ENCODE measurements at regions not wholly inside any gene's neighbourhood (a gene's known extent, or its start where the extent isn't known, plus 50 kb on each side); places are given as distances from the start of the nearest gene placed in this dataset.

DNA sequence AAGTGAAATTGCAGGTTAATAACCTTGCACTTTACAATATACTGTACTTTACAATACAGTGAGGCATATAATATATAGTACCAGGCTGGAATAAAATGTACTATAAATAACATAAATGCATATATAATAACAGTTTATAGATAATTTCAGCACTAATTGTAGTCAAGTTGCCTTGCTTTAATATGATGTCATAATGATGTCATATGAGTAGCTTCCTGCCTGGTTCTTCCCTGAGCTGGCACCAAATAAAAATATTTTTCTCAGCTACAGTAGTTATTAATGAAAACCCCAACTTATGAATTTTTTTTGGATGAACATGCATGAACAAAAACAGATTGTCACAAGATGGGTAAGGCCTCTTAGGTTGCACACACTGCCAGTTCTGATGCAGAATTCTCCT, 816.7 kb downstream of the XPNPEP1 start:
- H3K36me3 ChIP-seq (ENCODE audit: insufficient read depth, low read length), result no peaks in the 10 kb centered on the region
- H3K27ac ChIP-seq (ENCODE audit: low read depth, low read length, poor library complexity, severe bottlenecking), result no peak overlapping the region
- H3K4me3 ChIP-seq (ENCODE audit: low read depth, low read length, poor library complexity, severe bottlenecking), result no peak overlapping the region
- H3K79me2 ChIP-seq (ENCODE audit: insufficient read depth, low read length), result no peaks in the 10 kb centered on the region
- H3K4me1 ChIP-seq (ENCODE audit: insufficient read depth, low read length, severe bottlenecking), result no peaks in the 10 kb centered on the region
- H3K9ac ChIP-seq (ENCODE audit: low read length), result no peak overlapping the region
- TF ChIP-seq EZH2 (IDR thresholded peaks at IDR 0.05; ENCODE audit: borderline replicate concordance, low read length) (no peak), CTCF (IDR thresholded peaks at IDR 0.05; ENCODE audit: low read length) (no peak)
- H3K9me2 ChIP-seq (ENCODE audit: low read depth, low read length), result no peaks in the 10 kb centered on the region
- no peak overlapping the region for H3K4me2 ChIP-seq (ENCODE audit: low read length)
- no peaks in the 10 kb centered on the region for H3K27me3 ChIP-seq (ENCODE audit: insufficient read depth, low read length)
- H2AFZ ChIP-seq (ENCODE audit: low read length), result no peak overlapping the region
- H3K9me3 ChIP-seq (ENCODE audit: low read length), result no peaks in the 10 kb centered on the region
- no peaks in the 10 kb centered on the region for H3F3A ChIP-seq (ENCODE audit: insufficient read depth, low read length)
- H4K20me1 ChIP-seq (ENCODE audit: insufficient read depth, low read length), result no peaks in the 10 kb centered on the region

DNA sequence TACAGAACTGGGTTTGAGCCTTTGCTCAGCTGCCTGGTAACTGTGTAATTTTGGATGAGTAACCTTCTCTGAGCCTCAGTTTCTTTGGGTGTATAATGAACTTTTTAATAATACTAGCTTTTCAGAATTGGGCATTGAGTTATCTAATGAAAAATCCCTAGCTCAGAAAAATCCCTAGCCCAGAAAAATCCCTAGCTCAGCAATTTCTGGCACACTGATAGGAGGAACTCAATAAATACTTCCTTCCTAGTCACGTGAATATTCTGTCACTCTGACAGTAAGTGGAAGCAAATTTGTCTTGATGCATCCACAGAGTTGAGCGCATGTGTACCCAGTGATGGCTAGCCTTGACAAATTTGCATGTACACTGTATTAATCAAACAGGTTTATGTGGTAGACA, 817.6 kb downstream of the XPNPEP1 start:
- no peak overlapping the region for H2AFZ ChIP-seq (ENCODE audit: low read length)
- no peak overlapping the region for H3K4me2 ChIP-seq (ENCODE audit: low read length)
- H3K9ac ChIP-seq (ENCODE audit: low read length), result no peak overlapping the region
- H3K4me3 ChIP-seq (ENCODE audit: low read depth, low read length, poor library complexity, severe bottlenecking), result no peak overlapping the region
- H4K20me1 ChIP-seq (ENCODE audit: insufficient read depth, low read length), result no peaks in the 10 kb centered on the region
- no peaks in the 10 kb centered on the region for H3K27me3 ChIP-seq (ENCODE audit: insufficient read depth, low read length)
- no peaks in the 10 kb centered on the region for H3K9me2 ChIP-seq (ENCODE audit: low read depth, low read length)
- no peak overlapping the region for H3K27ac ChIP-seq (ENCODE audit: low read depth, low read length, poor library complexity, severe bottlenecking)
- H3K79me2 ChIP-seq (ENCODE audit: insufficient read depth, low read length), result no peaks in the 10 kb centered on the region
- no peaks in the 10 kb centered on the region for H3F3A ChIP-seq (ENCODE audit: insufficient read depth, low read length)
- H3K4me1 ChIP-seq (ENCODE audit: insufficient read depth, low read length, severe bottlenecking), result no peaks in the 10 kb centered on the region
- H3K9me3 ChIP-seq (ENCODE audit: low read length), result no peaks in the 10 kb centered on the region
- no peaks in the 10 kb centered on the region for H3K36me3 ChIP-seq (ENCODE audit: insufficient read depth, low read length)
- TF ChIP-seq CTCF (IDR thresholded peaks at IDR 0.05; ENCODE audit: low read length), result no peak
- no peak for TF ChIP-seq EZH2 (IDR thresholded peaks at IDR 0.05; ENCODE audit: borderline replicate concordance, low read length)

- Histone ChIP-seq H2AFZ (ENCODE audit: low read length) (no peak overlapping the region), H3K27ac (ENCODE audit: low read depth, low read length, poor library complexity, severe bottlenecking) (no peak overlapping the region), H3K9ac (ENCODE audit: low read length) (no peak overlapping the region), H3K4me2 (ENCODE audit: low read length) (no peak overlapping the region), H3K4me1 (ENCODE audit: insufficient read depth, low read length, severe bottlenecking) (no peaks in the 10 kb centered on the region), H3K36me3 (ENCODE audit: insufficient read depth, low read length) (no peaks in the 10 kb centered on the region), H3K79me2 (ENCODE audit: insufficient read depth, low read length) (no peaks in the 10 kb centered on the region), H4K20me1 (ENCODE audit: insufficient read depth, low read length) (no peaks in the 10 kb centered on the region), H3K9me3 (ENCODE audit: low read length) (no peaks in the 10 kb centered on the region), H3F3A (ENCODE audit: insufficient read depth, low read length) (no peaks in the 10 kb centered on the region), H3K27me3 (ENCODE audit: insufficient read depth, low read length) (no peaks in the 10 kb centered on the region), H3K9me2 (ENCODE audit: low read depth, low read length) (no peaks in the 10 kb centered on the region), H3K4me3 (ENCODE audit: low read depth, low read length, poor library complexity, severe bottlenecking) (no peak overlapping the region)
- TF ChIP-seq CTCF (IDR thresholded peaks at IDR 0.05; ENCODE audit: low read length), result no peak
- TF ChIP-seq EZH2 (IDR thresholded peaks at IDR 0.05; ENCODE audit: borderline replicate concordance, low read length), result no peak
These were observed 818.5 kb downstream of the XPNPEP1 start for GRCh38 chr10:109104806-109105205.

All from OCI-LY1 (cell line).